ENCODE measurements at regions not wholly inside any gene's neighbourhood (a gene's known extent, or its start where the extent isn't known, plus 50 kb on each side); places are given as distances from the start of the nearest gene placed in this dataset.
"Not testable (repeated sequence)": the region's sequence is repeated elsewhere in the genome, so short reads cannot be mapped to it uniquely, and the experiment has no call there.

GRCh38 chr3:190182418-190183043 lies 61.8 kb upstream of the P3H2 start:
- 90 to 92% methylated on average over 9 to 12 of the region's 12 CpGs for WGBS, 2 experiments (ENCODE audit: insufficient coverage in 1 of 2, insufficient read length in 1 of 2)
- H3K27ac Mint-ChIP-seq, result peak overlapping the region; percentile 36

GRCh38 chr3:190180268-190180667 lies 59.6 kb upstream of the P3H2 start:
- H3K27me3 Mint-ChIP-seq (ENCODE audit: insufficient read depth), result no peaks in the 10 kb centered on the region
- peaks cover 14% of the 10 kb centered on the region for H3K4me1 ChIP-seq (ENCODE audit: control insufficient read depth, insufficient read depth, low read length)
- peaks cover 20% of the 10 kb centered on the region for H3K9me3 Mint-ChIP-seq
- H3K9ac ChIP-seq (ENCODE audit: extremely low read depth, low read length, poor library complexity, severe bottlenecking), result no peak overlapping the region
- peaks cover 25% of the 10 kb centered on the region for H3K9me3 ChIP-seq (ENCODE audit: control insufficient read depth, low read length)
- 95 to 100% methylated on average over 1 of the region's 1 CpG for WGBS, 2 experiments (ENCODE audit: insufficient coverage in 1 of 2, insufficient read length in 1 of 2)
- no peak overlapping the region for H3K4me3 Mint-ChIP-seq
- H3K4me3 ChIP-seq (ENCODE audit: low read length), result no peak overlapping the region
- H3K27ac Mint-ChIP-seq, result no peak overlapping the region
- peaks cover 20% of the 10 kb centered on the region for H3K4me1 Mint-ChIP-seq
- H3K27ac ChIP-seq (ENCODE audit: low read depth, low read length), result no peak overlapping the region
- no peaks in the 10 kb centered on the region for H3K27me3 ChIP-seq (ENCODE audit: control insufficient read depth, insufficient read depth, low read length, poor library complexity, severe bottlenecking)
- TF ChIP-seq CTCF (conservative IDR thresholded peaks at IDR 0.05), result no peak
- no peak for DNase-seq
- peaks cover 18% of the 10 kb centered on the region for H3K36me3 ChIP-seq (ENCODE audit: control insufficient read depth, insufficient read depth, low read length)
- H3K36me3 Mint-ChIP-seq (ENCODE audit: low read depth), result peaks cover 14% of the 10 kb centered on the region

More at GRCh38 chr3:190182418-190183043, 61.8 kb upstream of the P3H2 start:
- Mint-ChIP-seq H3K4me1 (peaks cover 12% of the 10 kb centered on the region), H3K4me3 (no peak overlapping the region), H3K36me3 (ENCODE audit: low read depth) (peaks cover under 1% of the 10 kb centered on the region), H3K27me3 (ENCODE audit: insufficient read depth) (no peaks in the 10 kb centered on the region), H3K9me3 (peaks cover 4% of the 10 kb centered on the region)
- Histone ChIP-seq H3K27me3 (ENCODE audit: control insufficient read depth, insufficient read depth, low read length, poor library complexity, severe bottlenecking) (no peaks in the 10 kb centered on the region), H3K27ac (ENCODE audit: low read depth, low read length) (no peak overlapping the region), H3K4me3 (ENCODE audit: low read length) (no peak overlapping the region), H3K4me1 (ENCODE audit: control insufficient read depth, insufficient read depth, low read length) (peaks cover 10% of the 10 kb centered on the region), H3K9ac (ENCODE audit: extremely low read depth, low read length, poor library complexity, severe bottlenecking) (no peak overlapping the region), H3K36me3 (ENCODE audit: control insufficient read depth, insufficient read depth, low read length) (peaks cover 16% of the 10 kb centered on the region), H3K9me3 (ENCODE audit: control insufficient read depth, low read length) (peaks cover 10% of the 10 kb centered on the region)
- no peak for DNase-seq
- TF ChIP-seq CTCF (conservative IDR thresholded peaks at IDR 0.05), result no peak

- Mint-ChIP-seq H3K9me3 (peaks cover 20% of the 10 kb centered on the region), H3K4me1 (peaks cover 18% of the 10 kb centered on the region), H3K36me3 (ENCODE audit: low read depth) (peaks cover 14% of the 10 kb centered on the region), H3K27ac (no peak overlapping the region), H3K27me3 (ENCODE audit: insufficient read depth) (no peaks in the 10 kb centered on the region), H3K4me3 (no peak overlapping the region)
- no peak overlapping the region for H3K27ac ChIP-seq (ENCODE audit: low read depth, low read length)
- peaks cover 30% of the 10 kb centered on the region for H3K9me3 ChIP-seq (ENCODE audit: control insufficient read depth, low read length)
- no peak for DNase-seq
- no peaks in the 10 kb centered on the region for H3K27me3 ChIP-seq (ENCODE audit: control insufficient read depth, insufficient read depth, low read length, poor library complexity, severe bottlenecking)
- no peak overlapping the region for H3K4me3 ChIP-seq (ENCODE audit: low read length)
- H3K4me1 ChIP-seq (ENCODE audit: control insufficient read depth, insufficient read depth, low read length), result peaks cover 15% of the 10 kb centered on the region
- 96% methylated on average over 2 of the region's 2 CpGs; no CpG with 5 or more reads in 1 of the 2 experiments for WGBS, 2 experiments (ENCODE audit: insufficient coverage in 1 of 2, insufficient read length in 1 of 2)
- H3K9ac ChIP-seq (ENCODE audit: extremely low read depth, low read length, poor library complexity, severe bottlenecking), result no peak overlapping the region
- H3K36me3 ChIP-seq (ENCODE audit: control insufficient read depth, insufficient read depth, low read length), result peaks cover 18% of the 10 kb centered on the region
- TF ChIP-seq CTCF (conservative IDR thresholded peaks at IDR 0.05), result no peak
These were observed 58.1 kb upstream of the P3H2 start for GRCh38 chr3:190178779-190179178.

GRCh38 chr3:190176933-190177525 lies 56.3 kb upstream of the P3H2 start:
- H3K27ac Mint-ChIP-seq; DNase-seq; H3K27me3 Mint-ChIP-seq (ENCODE audit: insufficient read depth); H3K27me3 ChIP-seq (ENCODE audit: control insufficient read depth, insufficient read depth, low read length, poor library complexity, severe bottlenecking); H3K4me3 ChIP-seq (ENCODE audit: low read length); H3K27ac ChIP-seq (ENCODE audit: low read depth, low read length); H3K4me1 ChIP-seq (ENCODE audit: control insufficient read depth, insufficient read depth, low read length); H3K4me3 Mint-ChIP-seq; H3K9ac ChIP-seq (ENCODE audit: extremely low read depth, low read length, poor library complexity, severe bottlenecking): not testable (repeated sequence)
- H3K9me3 ChIP-seq (ENCODE audit: control insufficient read depth, low read length), result peaks cover 31% of the 10 kb centered on the region
- Mint-ChIP-seq H3K36me3 (ENCODE audit: low read depth) (peaks cover 14% of the 10 kb centered on the region), H3K4me1 (peaks cover 12% of the 10 kb centered on the region), H3K9me3 (peaks cover 20% of the 10 kb centered on the region)
- whole genome bisulfite sequencing, 2 experiments (ENCODE audit: insufficient coverage in 1 of 2, insufficient read length in 1 of 2), result 94 to 95% methylated on average over 6 to 39 of the region's 39 CpGs
- H3K36me3 ChIP-seq (ENCODE audit: control insufficient read depth, insufficient read depth, low read length), result peaks cover 24% of the 10 kb centered on the region

GRCh38 chr3:190176106-190176505 lies 55.4 kb upstream of the P3H2 start:
- H3K27ac Mint-ChIP-seq, result peak overlapping the region; percentile 80
- not testable (repeated sequence) for H3K27me3 ChIP-seq (ENCODE audit: control insufficient read depth, insufficient read depth, low read length, poor library complexity, severe bottlenecking); H3K27ac ChIP-seq (ENCODE audit: low read depth, low read length); H3K4me3 Mint-ChIP-seq; H3K27me3 Mint-ChIP-seq (ENCODE audit: insufficient read depth); H3K4me1 ChIP-seq (ENCODE audit: control insufficient read depth, insufficient read depth, low read length); DNase-seq; H3K9ac ChIP-seq (ENCODE audit: extremely low read depth, low read length, poor library complexity, severe bottlenecking)
- H3K4me3 ChIP-seq (ENCODE audit: low read length), result peak overlapping the region; percentile 51
- H3K36me3 Mint-ChIP-seq (ENCODE audit: low read depth), result peaks cover 14% of the 10 kb centered on the region
- H3K4me1 Mint-ChIP-seq, result peaks cover 12% of the 10 kb centered on the region
- peaks cover 24% of the 10 kb centered on the region for H3K9me3 Mint-ChIP-seq
- H3K36me3 ChIP-seq (ENCODE audit: control insufficient read depth, insufficient read depth, low read length), result peaks cover 33% of the 10 kb centered on the region
- WGBS, 2 experiments (ENCODE audit: insufficient coverage in 1 of 2, insufficient read length in 1 of 2), result 88 to 93% methylated on average over 7 to 10 of the region's 10 CpGs
- H3K9me3 ChIP-seq (ENCODE audit: control insufficient read depth, low read length), result peaks cover 40% of the 10 kb centered on the region
